PC-9 (cell line): ENCODE measurements at regions not wholly inside any gene's neighbourhood (a gene's known extent, or its start where the extent isn't known, plus 50 kb on each side); places are given as distances from the start of the nearest gene placed in this dataset.

Experiments
- BruUV-seq: library from RNA; stranded (reverse); fragments of 400-500 nt; replicated peaks from 2 replicates; lab custom pipeline; 2021; lab: Mats Ljungman, UMichigan
- CTCF ChIA-PET: fragments of 300-600 bp; sonication (Branson Sonifier 250); formaldehyde crosslinking; loops from one replicate; lab custom pipeline; 2022; ENCODE audit warnings: antibody characterized with exemption; lab: Charles Lee
- POLR2A ChIA-PET: fragments of 300-600 bp; sonication (Branson Sonifier 250); formaldehyde crosslinking; loops from one replicate; lab custom pipeline; 2022; ENCODE audit warnings: antibody characterized with exemption; ENCODE audit not compliant: unreplicated experiment; lab: Charles Lee
- DNase-seq, 2 experiments: peaks; one replicate each; pipeline versions ENCODE4 v3.0.0 to v3.0.0-alpha.2; 2015 to 2022; ENCODE audit warnings: mixed read lengths in 1 of 2
- H2AFZ ChIP-seq: fragments of 200-600 bp; sonication (generic); 2 replicates; pipeline ENCODE4 v1.8.1; 2017; ENCODE audit warnings: antibody characterized with exemption
- H3F3A ChIP-seq: fragments of 200-600 bp; sonication (generic); 2 replicates; pipeline ENCODE4 v1.8.1; 2017; ENCODE audit warnings: antibody characterized with exemption, mild to moderate bottlenecking, low read depth; ENCODE audit not compliant: insufficient read depth
- H3K27ac ChIP-seq: fragments of 200-600 bp; sonication (generic); 2 replicates; pipeline ENCODE4 v1.6.1; 2016; ENCODE audit warnings: mixed run types
- H3K27me3 ChIP-seq: fragments of 200-600 bp; sonication (generic); 2 replicates; pipeline ENCODE4 v1.6.1; 2016; ENCODE audit warnings: low read depth, mixed run types; ENCODE audit not compliant: insufficient read depth
- H3K36me3 ChIP-seq: fragments of 200-600 bp; sonication (generic); 2 replicates; pipeline ENCODE4 v1.6.1; 2016; ENCODE audit warnings: low read depth, mixed run types
- H3K4me1 ChIP-seq: fragments of 200-600 bp; sonication (generic); replicated peaks from 2 replicates; pipeline ENCODE4 v1.6.1; 2016; ENCODE audit warnings: mixed run types; ENCODE audit not compliant: insufficient read depth
- H3K4me2 ChIP-seq: fragments of 200-600 bp; sonication (generic); 2 replicates; pipeline ENCODE4 v1.6.1; 2017; ENCODE audit warnings: mixed run types
- H3K4me3 ChIP-seq: fragments of 200-600 bp; sonication (generic); 2 replicates; pipeline ENCODE4 v1.6.1; 2016; ENCODE audit warnings: mixed run types
- H3K79me2 ChIP-seq: fragments of 200-600 bp; sonication (generic); 2 replicates; pipeline ENCODE4 v1.6.1; 2017; ENCODE audit warnings: low read depth, mixed run types
- H3K9me2 ChIP-seq: fragments of 200-600 bp; sonication (generic); 2 replicates; pipeline ENCODE4 v1.8.1; 2017; ENCODE audit warnings: mild to moderate bottlenecking; ENCODE audit not compliant: insufficient read depth
- H3K9me3 ChIP-seq: fragments of 200-600 bp; sonication (generic); 2 replicates; pipeline ENCODE4 v1.8.1; 2016; ENCODE audit warnings: low read depth; ENCODE audit not compliant: insufficient read depth
- H4K20me1 ChIP-seq: fragments of 200-600 bp; sonication (generic); 2 replicates; pipeline ENCODE4 v1.8.1; 2017; ENCODE audit not compliant: insufficient read depth
- EZH2 ChIP-seq: fragments of 200-600 bp; sonication (generic); IDR thresholded peaks from 2 replicates; pipeline ENCODE4 v1.8.0; 2017; ENCODE audit warnings: antibody characterized with exemption, low read depth
- intact Hi-C: fragments of 100-400 bp; cut with micrococcal nuclease; formaldehyde crosslinking; loops from one replicate; pipeline ENCODE4 v1.10.0; 2022; ENCODE audit not compliant: unreplicated experiment
- TF ChIP-seq, protein P1 (sequence below): fragments of 200-600 bp; sonication (generic); conservative IDR thresholded peaks from 2 replicates; pipeline ENCODE4 v1.6.1; 2017; ENCODE audit warnings: mixed run types, antibody characterized with exemption, mild to moderate bottlenecking, moderate library complexity

DNA sequence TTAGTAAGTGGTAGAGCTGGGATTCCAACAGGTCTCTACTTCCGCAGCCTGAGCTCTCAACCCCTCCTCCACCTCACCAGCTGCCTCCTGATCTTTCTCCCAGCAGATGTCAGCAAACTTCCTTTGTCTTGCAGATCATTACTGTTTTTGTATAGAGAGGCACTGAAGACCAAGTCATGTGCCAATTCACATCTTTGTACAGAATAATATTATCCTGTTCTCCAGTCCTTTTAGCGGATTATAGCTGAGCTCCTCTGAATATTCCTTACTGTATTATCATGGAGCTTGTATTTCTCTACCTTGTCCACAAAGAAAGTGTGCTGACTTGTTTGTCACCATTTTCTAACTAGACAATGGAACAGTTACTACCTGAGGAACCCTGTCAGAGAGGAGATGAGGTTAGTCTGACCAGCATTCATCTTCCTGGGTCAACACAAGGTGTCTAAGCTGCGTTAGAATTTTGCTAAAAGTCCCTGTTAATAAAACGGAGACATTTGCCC lies 142.3 kb upstream of the ARHGAP5 start:
- no peak overlapping the region for H3K4me3 ChIP-seq
- H4K20me1 ChIP-seq, result no peaks in the 10 kb centered on the region
- no peak overlapping the region for H3K4me2 ChIP-seq
- intact Hi-C loops, result loop anchor here (2.0 to 10.0 kb wide), 2 partner anchors 320 to 630 kb away; no protein-coding TSS in a partner anchor
- no peak overlapping the region for H2AFZ ChIP-seq
- no TSS peak for BruUV-seq
- no peaks in the 10 kb centered on the region for H3K9me2 ChIP-seq
- H3F3A ChIP-seq, result peaks cover 13% of the 10 kb centered on the region
- no peaks in the 10 kb centered on the region for H3K36me3 ChIP-seq
- POLR2A ChIA-PET, result interaction anchor here (0.9 kb wide), 1 partner anchor 76 kb away, joined by 5 read pairs; no protein-coding TSS in a partner anchor
- peaks cover 23% of the 10 kb centered on the region for H3K4me1 ChIP-seq
- H3K9me3 ChIP-seq, result no peaks in the 10 kb centered on the region
- H3K79me2 ChIP-seq, result no peaks in the 10 kb centered on the region
- CTCF ChIA-PET, result interaction anchor here (0.6 kb wide), 1 partner anchor 411 kb away, joined by 3 read pairs; no protein-coding TSS in a partner anchor
- TF ChIP-seq EZH2, result no peak
- TF ChIP-seq, protein P1, sequence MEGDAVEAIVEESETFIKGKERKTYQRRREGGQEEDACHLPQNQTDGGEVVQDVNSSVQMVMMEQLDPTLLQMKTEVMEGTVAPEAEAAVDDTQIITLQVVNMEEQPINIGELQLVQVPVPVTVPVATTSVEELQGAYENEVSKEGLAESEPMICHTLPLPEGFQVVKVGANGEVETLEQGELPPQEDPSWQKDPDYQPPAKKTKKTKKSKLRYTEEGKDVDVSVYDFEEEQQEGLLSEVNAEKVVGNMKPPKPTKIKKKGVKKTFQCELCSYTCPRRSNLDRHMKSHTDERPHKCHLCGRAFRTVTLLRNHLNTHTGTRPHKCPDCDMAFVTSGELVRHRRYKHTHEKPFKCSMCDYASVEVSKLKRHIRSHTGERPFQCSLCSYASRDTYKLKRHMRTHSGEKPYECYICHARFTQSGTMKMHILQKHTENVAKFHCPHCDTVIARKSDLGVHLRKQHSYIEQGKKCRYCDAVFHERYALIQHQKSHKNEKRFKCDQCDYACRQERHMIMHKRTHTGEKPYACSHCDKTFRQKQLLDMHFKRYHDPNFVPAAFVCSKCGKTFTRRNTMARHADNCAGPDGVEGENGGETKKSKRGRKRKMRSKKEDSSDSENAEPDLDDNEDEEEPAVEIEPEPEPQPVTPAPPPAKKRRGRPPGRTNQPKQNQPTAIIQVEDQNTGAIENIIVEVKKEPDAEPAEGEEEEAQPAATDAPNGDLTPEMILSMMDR, result peak; percentile 36
- H3K27me3 ChIP-seq, result no peaks in the 10 kb centered on the region
- H3K27ac ChIP-seq, result no peak overlapping the region
- DNase-seq, result no peak

- H2AFZ ChIP-seq, result no peak overlapping the region
- no peaks in the 10 kb centered on the region for H4K20me1 ChIP-seq
- POLR2A ChIA-PET, result interaction anchor here (0.9 kb wide), 1 partner anchor 75 kb away, joined by 5 read pairs; no protein-coding TSS in a partner anchor
- no TSS peak for BruUV-seq
- intact Hi-C loops, result loop anchor here (2.0 to 10.0 kb wide), 2 partner anchors 319 to 629 kb away; no protein-coding TSS in a partner anchor
- TF ChIP-seq EZH2, result no peak
- TF ChIP-seq, protein P1, result no peak
- H3K9me2 ChIP-seq, result no peaks in the 10 kb centered on the region
- no peaks in the 10 kb centered on the region for H3K27me3 ChIP-seq
- H3F3A ChIP-seq, result peaks cover 13% of the 10 kb centered on the region
- no peak overlapping the region for H3K27ac ChIP-seq
- no peak overlapping the region for H3K4me3 ChIP-seq
- no peaks in the 10 kb centered on the region for H3K9me3 ChIP-seq
- no peak for DNase-seq
- no peaks in the 10 kb centered on the region for H3K36me3 ChIP-seq
- CTCF ChIA-PET, result no interaction called here
- no peak overlapping the region for H3K4me2 ChIP-seq
- H3K79me2 ChIP-seq, result no peaks in the 10 kb centered on the region
- H3K4me1 ChIP-seq, result peaks cover 19% of the 10 kb centered on the region
Measured at GRCh38 chr14:31935391-31935790, 141.7 kb upstream of the ARHGAP5 start.

DNA sequence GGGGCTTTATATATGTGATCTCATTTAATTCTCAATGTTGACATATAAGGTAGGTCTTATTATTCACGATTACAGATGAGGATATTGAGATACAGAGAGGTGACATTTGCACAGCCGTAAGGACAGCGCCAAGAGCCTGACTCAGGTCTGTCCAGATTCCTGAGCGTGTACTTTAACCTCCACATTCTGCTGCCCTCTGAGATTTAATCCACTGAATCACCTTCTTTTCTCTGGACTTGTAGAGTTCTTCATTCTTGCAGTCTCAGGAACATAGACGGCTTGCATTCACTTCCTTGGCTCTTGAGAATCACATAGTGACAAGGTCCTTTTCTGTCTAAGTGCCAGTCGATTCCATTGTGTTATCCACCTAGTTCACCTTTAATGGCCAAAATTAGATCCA lies 141.0 kb upstream of the ARHGAP5 start:
- TF ChIP-seq, protein P1, result no peak
- no peak for TF ChIP-seq EZH2
- H3K27me3 ChIP-seq, result no peaks in the 10 kb centered on the region
- no TSS peak for BruUV-seq
- CTCF ChIA-PET, result no interaction called here
- H3K4me1 ChIP-seq, result peaks cover 14% of the 10 kb centered on the region
- H3K79me2 ChIP-seq, result no peaks in the 10 kb centered on the region
- H2AFZ ChIP-seq, result no peak overlapping the region
- H3K9me3 ChIP-seq, result no peaks in the 10 kb centered on the region
- H3K4me2 ChIP-seq, result no peak overlapping the region
- no peak overlapping the region for H3K27ac ChIP-seq
- no peak overlapping the region for H3K4me3 ChIP-seq
- intact Hi-C loops, result loop anchor here (10.0 kb wide), 1 partner anchor 629 kb away; no protein-coding TSS in a partner anchor
- H3K9me2 ChIP-seq, result no peaks in the 10 kb centered on the region
- peaks cover 7% of the 10 kb centered on the region for H3F3A ChIP-seq
- POLR2A ChIA-PET, result no interaction called here
- no peaks in the 10 kb centered on the region for H4K20me1 ChIP-seq
- no peaks in the 10 kb centered on the region for H3K36me3 ChIP-seq
- peak in 1 of 2 experiments; percentile 22 for DNase-seq
